ENCODE measurements at regions not wholly inside any gene's neighbourhood (a gene's known extent, or its start where the extent isn't known, plus 50 kb on each side); places are given as distances from the start of the nearest gene placed in this dataset.
A peak's percentile ranks its signal among the peaks of the same experiment; 100 is the strongest.

DNA sequence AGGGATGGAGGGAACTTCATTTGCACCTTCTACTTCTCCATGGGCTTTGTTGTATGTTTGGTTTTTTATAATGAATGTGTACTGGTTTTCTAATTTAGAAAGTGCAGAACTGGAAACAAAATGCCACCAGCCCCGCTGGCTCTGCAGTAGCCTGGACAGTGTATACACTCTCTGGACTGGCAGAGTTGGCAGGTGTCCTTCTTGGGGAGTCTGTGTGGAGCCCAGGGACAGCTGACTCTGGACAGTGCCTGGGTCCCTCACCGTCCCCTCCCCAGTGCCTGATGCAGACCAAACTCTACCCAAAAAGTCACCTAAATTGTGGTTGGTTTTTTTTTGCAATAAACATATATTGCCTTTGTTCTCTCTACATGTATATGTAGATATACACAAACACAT is 91.0 kb downstream of the SLC2A10 start:
- Histone ChIP-seq H3K36me3 (no peaks in the 10 kb centered on the region), H4K20me1 (no peaks in the 10 kb centered on the region), H3K27me3 (peaks cover 0 to 18% (median 7%) of the 10 kb centered on the region in 11 experiments; a peak in 8 of 22 replicates), H3K9me3 (replicated peaks in 1 of 11) (no peaks in the 10 kb centered on the region), H3K27ac (no peak overlapping the region), H3K4me3 (no peak overlapping the region), H3K4me2 (no peak overlapping the region), H3K9ac (no peak overlapping the region), H3K4me1 (peaks cover 0 to 10% (median 0%) of the 10 kb centered on the region in 10 experiments; a peak in 2 of 20 replicates)
- no peak for TF ChIP-seq Cebpa-rat (IDR thresholded peaks at IDR 0.05)

DNA sequence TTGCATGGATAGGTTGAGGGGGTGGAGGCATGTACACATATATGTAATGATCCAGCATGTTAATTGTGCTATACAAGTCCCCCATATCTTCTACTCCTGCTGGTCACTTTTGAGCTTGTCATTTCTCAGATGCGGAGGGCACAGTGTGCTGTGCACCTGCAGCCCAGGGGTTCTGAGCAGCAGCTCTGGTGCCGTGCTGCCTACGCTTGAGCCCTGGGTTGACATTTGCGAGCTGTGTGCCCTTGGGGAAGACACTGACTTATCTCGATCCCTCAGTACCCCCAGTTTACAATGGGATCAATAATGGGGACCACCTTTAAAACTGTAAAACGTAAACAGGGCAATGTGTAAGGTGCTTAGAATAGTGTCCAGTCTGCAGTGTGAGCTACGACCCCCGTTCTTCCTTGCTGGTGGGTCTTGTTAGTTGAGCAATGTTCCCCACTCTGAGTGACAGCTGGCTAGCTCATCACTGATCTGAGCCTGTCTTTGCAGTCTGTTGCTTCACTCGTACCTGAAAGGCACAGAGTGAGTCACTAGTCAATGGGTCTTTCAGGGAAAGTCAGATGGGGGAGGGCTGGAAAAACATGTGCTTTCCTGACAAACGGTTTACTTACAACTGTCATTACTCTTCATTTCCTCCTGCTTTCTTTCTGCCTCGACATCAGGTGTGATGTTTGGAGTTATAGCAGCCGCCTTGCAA is 91.7 kb downstream of the SLC2A10 start:
- Histone ChIP-seq H3K9me3 (replicated peaks in 1 of 11) (no peaks in the 10 kb centered on the region), H3K9ac (no peak overlapping the region), H3K27ac (no peak overlapping the region), H3K27me3 (peaks cover 0 to 18% (median 7%) of the 10 kb centered on the region in 11 experiments; a peak in 8 of 22 replicates), H4K20me1 (no peaks in the 10 kb centered on the region), H3K36me3 (no peaks in the 10 kb centered on the region), H3K4me3 (no peak overlapping the region), H3K4me1 (peaks cover 0 to 10% (median 0%) of the 10 kb centered on the region in 10 experiments; a peak in 2 of 20 replicates), H3K4me2 (no peak overlapping the region)
- no peak for TF ChIP-seq Cebpa-rat (IDR thresholded peaks at IDR 0.05)

DNA sequence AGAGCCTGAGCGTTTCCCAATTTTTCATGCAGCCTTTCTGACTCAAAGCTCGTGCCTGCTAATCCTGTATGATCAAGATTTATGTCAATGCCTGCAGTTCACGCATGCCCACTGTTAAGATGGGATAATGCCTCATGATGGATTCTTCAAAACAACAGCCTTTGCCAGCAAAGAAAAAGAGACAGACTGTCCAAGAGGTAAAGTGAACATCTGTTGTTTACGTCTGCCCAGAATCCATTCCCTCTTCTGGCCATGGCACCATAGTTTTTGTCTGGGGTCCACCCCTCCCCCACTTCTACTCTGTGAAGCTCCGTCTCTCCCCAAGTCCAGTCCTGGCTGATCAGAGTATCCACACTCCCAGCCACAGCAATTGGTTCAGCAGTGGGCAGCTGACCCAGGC is 91.9 kb upstream of the EYA2 start:
- no peak overlapping the region for H3K27ac ChIP-seq
- peaks cover 0 to 18% (median 7%) of the 10 kb centered on the region in 11 experiments; a peak in 8 of 22 replicates for H3K27me3 ChIP-seq
- no peak overlapping the region for H3K4me3 ChIP-seq
- H3K4me1 ChIP-seq = peaks cover 0 to 10% (median 0%) of the 10 kb centered on the region in 10 experiments; a peak in 2 of 20 replicates
- no peak overlapping the region for H3K9ac ChIP-seq
- no peaks in the 10 kb centered on the region for H3K9me3 ChIP-seq (replicated peaks in 1 of 11)
- H3K36me3 ChIP-seq = no peaks in the 10 kb centered on the region
- no peak for TF ChIP-seq Cebpa-rat (IDR thresholded peaks at IDR 0.05)
- H3K4me2 ChIP-seq = no peak overlapping the region
- no peaks in the 10 kb centered on the region for H4K20me1 ChIP-seq

DNA sequence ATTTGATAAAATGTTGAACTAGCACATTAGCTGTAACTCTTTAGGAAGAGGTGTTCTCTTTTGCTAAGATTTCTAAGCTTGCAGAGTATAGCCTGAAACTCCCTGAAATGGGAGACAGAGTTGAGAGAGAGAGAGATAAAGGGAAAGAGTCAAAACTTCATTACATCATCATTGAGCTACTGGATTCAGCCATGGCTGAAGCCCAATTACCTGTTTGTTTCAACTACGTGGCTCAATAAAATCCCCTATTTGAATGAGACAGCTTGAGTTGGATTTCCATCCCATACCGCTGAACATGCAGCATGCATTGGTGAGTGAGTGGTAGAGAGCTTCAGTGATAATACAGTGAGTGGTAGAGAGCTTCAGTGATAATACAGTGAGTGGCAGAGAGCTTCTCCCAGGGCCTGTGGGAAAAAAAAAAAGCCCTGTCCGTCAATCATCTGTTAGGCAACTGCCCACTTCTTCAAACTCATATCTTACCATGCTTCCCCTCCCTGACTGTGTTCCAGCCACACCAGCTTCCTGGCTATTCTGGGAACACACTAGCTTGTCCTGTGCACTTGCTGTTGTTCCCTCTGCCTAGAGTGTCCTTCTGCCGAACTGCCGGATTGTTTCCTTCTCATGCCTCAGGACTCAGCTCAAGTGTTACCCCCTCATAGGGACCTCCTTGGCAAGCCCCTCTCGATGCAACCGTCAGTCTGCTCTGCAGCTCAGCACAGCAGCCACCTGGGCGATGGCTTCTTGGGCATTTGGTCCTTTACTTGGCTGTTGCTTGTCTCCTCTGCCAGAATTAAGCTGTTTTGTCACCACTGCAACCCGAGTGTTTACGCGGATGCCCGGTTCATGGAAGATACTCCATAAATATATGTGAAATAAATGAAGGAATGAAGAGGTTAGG is 91.3 kb upstream of the EYA2 start:
- Histone ChIP-seq H3K4me3 (no peak overlapping the region), H3K36me3 (no peaks in the 10 kb centered on the region), H3K9ac (no peak overlapping the region), H3K9me3 (replicated peaks in 1 of 11) (no peaks in the 10 kb centered on the region), H3K27ac (no peak overlapping the region), H3K4me1 (peaks cover 0 to 10% (median 0%) of the 10 kb centered on the region in 10 experiments; a peak in 2 of 20 replicates), H3K27me3 (peaks cover 0 to 18% (median 7%) of the 10 kb centered on the region in 11 experiments; a peak in 8 of 22 replicates), H3K4me2 (0 out of 22 replicates have a peak overlapping the region, but pooled peaks of 1 of the 11 experiments have one; percentile 28), H4K20me1 (no peaks in the 10 kb centered on the region)
- no peak for TF ChIP-seq Cebpa-rat (IDR thresholded peaks at IDR 0.05)

DNA sequence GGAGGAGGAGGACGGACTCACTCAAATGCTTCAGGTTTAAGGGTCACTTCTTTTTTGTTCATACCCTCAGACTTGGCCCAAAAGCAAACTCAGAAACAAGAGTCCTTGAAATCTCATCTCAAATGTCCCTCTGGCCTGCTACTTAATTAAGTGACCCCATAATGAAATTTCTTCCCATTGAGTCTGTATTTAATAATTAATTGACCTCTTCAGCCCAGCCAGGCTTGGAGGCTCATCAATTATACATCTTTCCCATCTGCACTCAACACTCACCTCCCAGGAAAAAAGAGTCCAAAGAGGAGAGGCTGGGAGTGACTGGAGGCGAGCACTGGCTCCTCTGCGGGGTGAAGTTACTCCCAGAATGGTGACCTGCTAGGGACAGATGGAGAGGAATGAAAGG is 90.5 kb upstream of the EYA2 start:
- Histone ChIP-seq H3K27me3 (peaks cover 0 to 18% (median 7%) of the 10 kb centered on the region in 11 experiments; a peak in 8 of 22 replicates), H3K9me3 (replicated peaks in 1 of 11) (no peaks in the 10 kb centered on the region), H3K4me1 (peaks cover 0 to 10% (median 0%) of the 10 kb centered on the region in 10 experiments; a peak in 2 of 20 replicates), H3K4me3 (no peak overlapping the region), H3K27ac (no peak overlapping the region), H3K4me2 (no peak overlapping the region), H4K20me1 (no peaks in the 10 kb centered on the region), H3K36me3 (no peaks in the 10 kb centered on the region), H3K9ac (no peak overlapping the region)
- no peak for TF ChIP-seq Cebpa-rat (IDR thresholded peaks at IDR 0.05)

DNA sequence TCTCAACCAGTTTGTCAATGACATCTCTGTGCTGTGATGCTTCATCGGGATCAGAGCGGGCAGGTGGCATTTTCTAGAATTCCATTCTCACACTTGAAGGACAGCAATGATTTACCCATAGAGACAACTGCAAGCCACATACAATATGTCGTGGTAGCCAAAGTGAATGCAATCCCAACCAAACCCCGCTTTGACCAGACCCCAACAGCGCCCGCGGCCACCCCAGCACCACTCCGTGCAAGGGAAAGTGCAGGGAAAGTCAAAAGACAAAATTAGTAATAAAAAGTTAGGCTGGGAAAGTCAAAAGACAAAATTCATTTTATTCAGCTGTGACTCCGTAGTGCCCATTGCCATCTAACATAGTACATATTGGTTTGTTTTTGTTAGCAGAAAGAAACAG is 88.8 kb upstream of the EYA2 start:
- Histone ChIP-seq H3K9ac (no peak overlapping the region), H3K4me1 (peaks cover 0 to 10% (median 0%) of the 10 kb centered on the region in 10 experiments; a peak in 2 of 20 replicates), H3K27me3 (peaks cover 2 to 28% (median 17%) of the 10 kb centered on the region in 11 experiments; a peak in 14 of 22 replicates), H3K9me3 (replicated peaks in 1 of 11) (no peaks in the 10 kb centered on the region), H4K20me1 (no peaks in the 10 kb centered on the region), H3K4me3 (no peak overlapping the region), H3K4me2 (no peak overlapping the region), H3K27ac (no peak overlapping the region), H3K36me3 (no peaks in the 10 kb centered on the region)
- no peak for TF ChIP-seq Cebpa-rat (IDR thresholded peaks at IDR 0.05)

DNA sequence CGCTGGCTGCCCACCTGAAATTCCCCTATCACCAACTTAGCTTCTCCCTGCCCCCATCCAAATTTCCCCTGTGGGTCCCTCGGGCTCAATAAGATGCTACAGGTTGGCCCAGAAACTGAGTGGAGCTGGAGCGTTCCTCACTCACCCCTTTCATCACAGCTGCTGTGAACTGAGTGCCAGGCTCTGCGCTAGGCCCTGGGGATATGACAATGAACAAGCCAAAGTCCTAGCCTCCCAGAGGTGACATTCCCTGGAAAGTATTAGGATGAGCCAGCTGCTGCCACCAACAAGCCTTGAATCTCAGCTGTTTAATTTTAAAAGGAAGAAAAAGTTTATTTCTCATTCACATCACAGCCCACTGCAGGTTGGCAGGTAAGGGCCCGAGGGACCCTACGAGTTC is 86.6 kb upstream of the EYA2 start:
- H3K4me3 ChIP-seq = no peak overlapping the region
- no peak for TF ChIP-seq Cebpa-rat (IDR thresholded peaks at IDR 0.05)
- no peak overlapping the region for H3K4me2 ChIP-seq
- no peak overlapping the region for H3K9ac ChIP-seq
- no peak overlapping the region for H3K27ac ChIP-seq
- peaks cover 0 to 9% (median 0%) of the 10 kb centered on the region in 10 experiments; a peak in 4 of 20 replicates for H3K4me1 ChIP-seq
- no peaks in the 10 kb centered on the region for H3K36me3 ChIP-seq
- peaks cover 12 to 40% (median 29%) of the 10 kb centered on the region in 11 experiments for H3K27me3 ChIP-seq
- no peaks in the 10 kb centered on the region for H3K9me3 ChIP-seq (replicated peaks in 1 of 11)
- H4K20me1 ChIP-seq = no peaks in the 10 kb centered on the region

DNA sequence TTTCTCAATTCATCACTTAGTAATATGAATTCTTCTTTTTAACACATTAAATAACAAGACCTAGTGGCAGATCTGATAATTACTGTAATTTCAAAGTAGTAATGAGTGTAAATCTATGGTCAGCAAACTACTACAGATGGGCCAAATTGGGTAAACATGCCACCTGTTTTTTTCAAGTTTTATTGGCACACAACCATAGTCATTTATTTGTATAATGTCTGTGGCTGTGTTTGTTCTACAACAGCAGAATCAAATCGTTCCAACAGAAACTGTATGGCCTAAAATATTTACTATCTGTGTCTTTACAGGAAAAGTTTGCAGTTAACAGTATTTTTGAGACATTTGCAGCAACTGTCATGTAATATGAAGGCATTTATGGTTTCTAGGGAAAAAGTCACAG is 86.1 kb upstream of the EYA2 start:
- Histone ChIP-seq H3K9ac (no peak overlapping the region), H3K27ac (no peak overlapping the region), H3K4me3 (no peak overlapping the region), H3K9me3 (replicated peaks in 1 of 11) (no peaks in the 10 kb centered on the region), H3K4me1 (peaks cover 0 to 3% (median 0%) of the 10 kb centered on the region in 10 experiments; a peak in 4 of 20 replicates), H3K27me3 (peaks cover 12 to 34% (median 25%) of the 10 kb centered on the region in 11 experiments), H4K20me1 (no peaks in the 10 kb centered on the region), H3K36me3 (no peaks in the 10 kb centered on the region), H3K4me2 (no peak overlapping the region)
- no peak for TF ChIP-seq Cebpa-rat (IDR thresholded peaks at IDR 0.05)

DNA sequence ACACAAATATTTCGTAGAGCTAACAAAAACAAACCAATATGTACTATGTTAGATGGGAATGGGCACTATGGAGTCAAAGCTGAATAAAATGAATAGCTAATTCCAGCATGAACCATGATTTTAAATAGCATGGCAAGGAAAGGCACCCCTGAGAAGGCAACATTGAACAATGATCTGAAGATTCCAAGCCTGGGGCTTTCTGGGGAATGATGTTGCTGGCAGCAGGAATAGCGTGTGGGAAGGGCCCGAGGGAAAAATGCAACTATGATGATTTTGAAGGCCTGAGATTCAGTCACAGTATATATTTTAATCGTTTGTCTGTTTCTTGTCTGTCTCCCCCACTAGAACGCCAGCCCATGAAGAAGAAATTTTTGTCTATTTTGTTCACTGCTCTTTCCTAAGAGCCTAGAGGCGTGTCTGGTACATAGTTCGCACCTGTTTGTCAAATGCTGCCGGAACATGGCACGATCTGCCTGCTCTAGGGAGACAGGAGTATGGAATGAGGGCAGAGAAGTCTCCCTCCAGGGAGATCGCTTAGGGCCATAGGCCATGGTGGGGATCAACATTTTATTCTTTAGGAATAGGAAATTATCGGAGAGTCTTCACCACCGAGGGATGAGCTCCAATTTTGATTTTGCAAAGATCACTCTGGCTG is 84.8 kb upstream of the EYA2 start:
- Histone ChIP-seq H3K9ac (no peak overlapping the region), H3K36me3 (no peaks in the 10 kb centered on the region), H3K9me3 (replicated peaks in 1 of 11) (no peaks in the 10 kb centered on the region), H3K4me3 (no peak overlapping the region), H3K4me2 (no peak overlapping the region), H4K20me1 (no peaks in the 10 kb centered on the region), H3K27ac (no peak overlapping the region), H3K27me3 (peaks cover 12 to 23% (median 20%) of the 10 kb centered on the region in 11 experiments), H3K4me1 (peaks cover 0 to 12% (median 8%) of the 10 kb centered on the region in 10 experiments; a peak in 14 of 20 replicates)
- no peak for TF ChIP-seq Cebpa-rat (IDR thresholded peaks at IDR 0.05)
